Mucosa of gallbladder (tissue), 1 donor: ENCODE measurements at regions not wholly inside any gene's neighbourhood (a gene's known extent, or its start where the extent isn't known, plus 50 kb on each side); places are given as distances from the start of the nearest gene placed in this dataset.

Experiments
- DNase-seq: peaks from one replicate; pipeline ENCODE4 v3.0.0-alpha.2; 2020; ENCODE audit warnings: low spot score
- donor health status: DM: no; HTN: no; CAD: no.

GRCh38 chr18:2478662-2479061 is 92.6 kb downstream of the METTL4 start:
- DNase-seq, result no peak

- no peak for DNase-seq
These were observed 90.8 kb downstream of the METTL4 start for GRCh38 chr18:2480536-2480935.

- no peak for DNase-seq
These were observed 88.4 kb downstream of the METTL4 start for GRCh38 chr18:2482706-2483475.

GRCh38 chr18:2485983-2486382 is 85.3 kb downstream of the METTL4 start:
- DNase-seq, result no peak

- no peak for DNase-seq
These were observed 84.9 kb downstream of the METTL4 start for GRCh38 chr18:2486426-2486825.
